ENCODE measurements at regions not wholly inside any gene's neighbourhood (a gene's known extent, or its start where the extent isn't known, plus 50 kb on each side); places are given as distances from the start of the nearest gene placed in this dataset.

DNA sequence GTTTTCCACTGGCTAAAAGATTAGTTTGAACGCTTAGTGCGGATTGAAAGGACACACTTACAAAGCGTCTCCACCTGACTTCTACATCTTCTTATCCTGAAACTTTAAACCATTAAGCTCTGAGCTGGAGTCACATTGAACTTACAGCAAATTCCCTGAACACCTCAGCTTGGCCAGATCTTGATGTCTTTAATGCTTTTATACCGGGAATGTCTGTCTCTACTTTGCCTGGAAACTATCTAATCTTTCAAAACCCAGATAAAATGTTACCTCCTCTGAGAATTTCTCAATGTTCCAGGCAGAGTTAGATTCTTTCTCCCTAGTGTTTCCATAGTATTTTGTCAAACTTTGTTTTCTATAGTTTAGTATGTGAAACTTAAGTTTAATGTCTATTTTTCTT, 179.9 kb downstream of the DTHD1 start:
- no peak overlapping the region for H3K4me3 ChIP-seq
- H3K27me3 ChIP-seq: no peaks in the 10 kb centered on the region
- DNase-seq (ENCODE audit: low spot score): peak; percentile 9

DNA sequence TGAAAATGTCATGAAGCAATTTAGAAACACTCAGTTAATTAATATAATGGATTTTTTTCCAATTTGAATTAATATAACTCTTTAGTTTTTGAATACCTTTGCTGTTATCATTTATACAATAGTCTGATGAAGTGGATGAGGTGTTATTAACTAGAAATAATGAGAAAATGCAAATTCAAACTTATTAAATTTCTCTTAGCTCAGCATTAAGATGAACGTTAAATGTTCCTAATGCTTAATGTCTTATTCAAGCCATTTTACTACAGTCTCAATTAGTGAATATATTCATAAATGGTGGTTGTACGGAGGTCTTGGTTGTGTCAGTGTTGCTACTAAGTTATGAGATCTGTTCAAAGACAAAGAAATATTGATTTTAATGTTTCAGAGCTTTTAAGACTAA, 186.3 kb downstream of the DTHD1 start:
- no peak overlapping the region for H3K4me3 ChIP-seq
- DNase-seq (ENCODE audit: low spot score): no peak
- H2AFZ ChIP-seq: no peak overlapping the region
- H3K27ac ChIP-seq: no peak overlapping the region
- H3K9me3 ChIP-seq (ENCODE audit: low read depth): no peaks in the 10 kb centered on the region
- H3K9me2 ChIP-seq (replicated peaks; ENCODE audit: insufficient read depth): no peaks in the 10 kb centered on the region
- TF ChIP-seq EZH2 (IDR thresholded peaks at IDR 0.05; ENCODE audit: borderline replicate concordance): no peak
- TF ChIP-seq, protein P1, sequence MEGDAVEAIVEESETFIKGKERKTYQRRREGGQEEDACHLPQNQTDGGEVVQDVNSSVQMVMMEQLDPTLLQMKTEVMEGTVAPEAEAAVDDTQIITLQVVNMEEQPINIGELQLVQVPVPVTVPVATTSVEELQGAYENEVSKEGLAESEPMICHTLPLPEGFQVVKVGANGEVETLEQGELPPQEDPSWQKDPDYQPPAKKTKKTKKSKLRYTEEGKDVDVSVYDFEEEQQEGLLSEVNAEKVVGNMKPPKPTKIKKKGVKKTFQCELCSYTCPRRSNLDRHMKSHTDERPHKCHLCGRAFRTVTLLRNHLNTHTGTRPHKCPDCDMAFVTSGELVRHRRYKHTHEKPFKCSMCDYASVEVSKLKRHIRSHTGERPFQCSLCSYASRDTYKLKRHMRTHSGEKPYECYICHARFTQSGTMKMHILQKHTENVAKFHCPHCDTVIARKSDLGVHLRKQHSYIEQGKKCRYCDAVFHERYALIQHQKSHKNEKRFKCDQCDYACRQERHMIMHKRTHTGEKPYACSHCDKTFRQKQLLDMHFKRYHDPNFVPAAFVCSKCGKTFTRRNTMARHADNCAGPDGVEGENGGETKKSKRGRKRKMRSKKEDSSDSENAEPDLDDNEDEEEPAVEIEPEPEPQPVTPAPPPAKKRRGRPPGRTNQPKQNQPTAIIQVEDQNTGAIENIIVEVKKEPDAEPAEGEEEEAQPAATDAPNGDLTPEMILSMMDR (IDR thresholded peaks at IDR 0.05; ENCODE audit: poor library complexity): no peak
- no peak for TF ChIP-seq EZH2phosphoT487 (IDR thresholded peaks at IDR 0.05; ENCODE audit: low read depth, severe bottlenecking, unreplicated experiment)
- no peaks in the 10 kb centered on the region for H3K27me3 ChIP-seq
- H3K79me2 ChIP-seq: no peaks in the 10 kb centered on the region
- no peaks in the 10 kb centered on the region for H3K36me3 ChIP-seq (replicated peaks; ENCODE audit: insufficient read depth, low read depth)
- H3K4me2 ChIP-seq: no peak overlapping the region
- no peaks in the 10 kb centered on the region for H3K4me1 ChIP-seq (ENCODE audit: insufficient read depth)
- no peaks in the 10 kb centered on the region for H4K20me1 ChIP-seq (ENCODE audit: insufficient read depth, poor library complexity, severe bottlenecking)
- WGBS (ENCODE audit: low lambda C conversion rate, missing lambda C conversion rate): 46% methylated on average over 2 of the region's 2 CpGs

More for the DNA sequence above, 179.9 kb downstream of the DTHD1 start:
- 34% methylated on average over 4 of the region's 4 CpGs for WGBS (ENCODE audit: low lambda C conversion rate, missing lambda C conversion rate)
- Histone ChIP-seq H3K9me2 (replicated peaks; ENCODE audit: insufficient read depth) (no peaks in the 10 kb centered on the region), H4K20me1 (ENCODE audit: insufficient read depth, poor library complexity, severe bottlenecking) (no peaks in the 10 kb centered on the region), H3K79me2 (no peaks in the 10 kb centered on the region), H3K9me3 (ENCODE audit: low read depth) (no peaks in the 10 kb centered on the region), H3K4me1 (ENCODE audit: insufficient read depth) (no peaks in the 10 kb centered on the region), H3K27ac (no peak overlapping the region), H2AFZ (no peak overlapping the region), H3K36me3 (replicated peaks; ENCODE audit: insufficient read depth, low read depth) (no peaks in the 10 kb centered on the region), H3K4me2 (no peak overlapping the region)
- TF ChIP-seq, protein P1 (IDR thresholded peaks at IDR 0.05; ENCODE audit: poor library complexity): no peak

DNA sequence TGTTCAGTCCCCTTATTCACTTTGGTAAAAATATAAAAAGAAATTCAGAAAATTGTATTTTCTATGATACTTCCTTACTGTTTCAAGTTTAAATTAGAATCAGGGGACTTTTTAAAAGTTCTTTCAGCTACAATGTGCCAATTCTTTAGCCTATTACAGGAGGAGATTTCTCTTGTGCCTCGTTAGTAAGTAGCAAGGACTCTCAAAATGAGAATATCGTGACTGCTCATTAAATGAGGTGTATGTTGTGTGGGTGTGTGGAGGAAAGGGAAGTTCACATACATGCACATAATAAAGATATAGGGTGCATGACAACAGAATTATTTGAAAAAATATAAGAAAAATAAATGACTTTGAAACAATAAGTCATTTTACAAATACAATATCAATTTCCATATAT, 190.5 kb downstream of the DTHD1 start:
- no peaks in the 10 kb centered on the region for H3K4me1 ChIP-seq (ENCODE audit: insufficient read depth)
- 88% methylated on average over 2 of the region's 2 CpGs for WGBS (ENCODE audit: low lambda C conversion rate, missing lambda C conversion rate)
- H3K9me3 ChIP-seq (ENCODE audit: low read depth): no peaks in the 10 kb centered on the region
- H3K27ac ChIP-seq: no peak overlapping the region
- no peaks in the 10 kb centered on the region for H3K36me3 ChIP-seq (replicated peaks; ENCODE audit: insufficient read depth, low read depth)
- no peaks in the 10 kb centered on the region for H3K27me3 ChIP-seq
- TF ChIP-seq, protein P1 (IDR thresholded peaks at IDR 0.05; ENCODE audit: poor library complexity): no peak
- TF ChIP-seq EZH2phosphoT487 (IDR thresholded peaks at IDR 0.05; ENCODE audit: low read depth, severe bottlenecking, unreplicated experiment) (no peak), EZH2 (IDR thresholded peaks at IDR 0.05; ENCODE audit: borderline replicate concordance) (no peak)
- no peak for DNase-seq (ENCODE audit: low spot score)
- H2AFZ ChIP-seq: no peak overlapping the region
- H4K20me1 ChIP-seq (ENCODE audit: insufficient read depth, poor library complexity, severe bottlenecking): no peaks in the 10 kb centered on the region
- H3K79me2 ChIP-seq: no peaks in the 10 kb centered on the region
- no peak overlapping the region for H3K4me3 ChIP-seq
- H3K9me2 ChIP-seq (replicated peaks; ENCODE audit: insufficient read depth): no peaks in the 10 kb centered on the region
- no peak overlapping the region for H3K4me2 ChIP-seq

DNA sequence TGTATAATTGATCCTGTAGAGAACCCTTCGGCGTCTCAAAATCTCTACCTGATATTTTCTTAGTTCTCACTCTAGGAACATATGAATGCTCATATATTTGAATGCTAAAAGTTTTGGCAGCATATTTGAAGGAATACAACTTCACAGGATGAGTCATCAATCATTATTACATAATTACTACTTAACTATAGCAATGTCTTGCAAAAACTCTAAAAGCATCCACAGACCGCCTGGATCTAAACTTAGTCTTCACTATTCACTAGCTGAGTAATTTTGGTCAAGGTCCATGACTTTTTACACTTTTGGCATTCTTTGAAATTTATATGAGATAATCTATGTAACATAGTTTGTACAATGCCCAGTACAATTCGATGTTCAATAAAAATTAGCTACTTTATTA, 194.7 kb downstream of the DTHD1 start:
- 94% methylated on average over 4 of the region's 4 CpGs for WGBS (ENCODE audit: low lambda C conversion rate, missing lambda C conversion rate)
- no peaks in the 10 kb centered on the region for H3K36me3 ChIP-seq (replicated peaks; ENCODE audit: insufficient read depth, low read depth)
- no peaks in the 10 kb centered on the region for H3K27me3 ChIP-seq

More for the DNA sequence above, 194.7 kb downstream of the DTHD1 start:
- H3K79me2 ChIP-seq: no peaks in the 10 kb centered on the region
- DNase-seq (ENCODE audit: low spot score): no peak
- H3K27ac ChIP-seq: no peak overlapping the region
- TF ChIP-seq, protein P1 (IDR thresholded peaks at IDR 0.05; ENCODE audit: poor library complexity): no peak
- TF ChIP-seq EZH2 (IDR thresholded peaks at IDR 0.05; ENCODE audit: borderline replicate concordance) (no peak), EZH2phosphoT487 (IDR thresholded peaks at IDR 0.05; ENCODE audit: low read depth, severe bottlenecking, unreplicated experiment) (no peak)
- H4K20me1 ChIP-seq (ENCODE audit: insufficient read depth, poor library complexity, severe bottlenecking): no peaks in the 10 kb centered on the region
- H2AFZ ChIP-seq: no peak overlapping the region
- H3K4me1 ChIP-seq (ENCODE audit: insufficient read depth): no peaks in the 10 kb centered on the region
- H3K9me2 ChIP-seq (replicated peaks; ENCODE audit: insufficient read depth): no peaks in the 10 kb centered on the region
- H3K9me3 ChIP-seq (ENCODE audit: low read depth): no peaks in the 10 kb centered on the region
- H3K4me3 ChIP-seq: no peak overlapping the region
- H3K4me2 ChIP-seq: no peak overlapping the region

Measured in hepatocyte (in vitro differentiated cells).